Lung (tissue), 11 donors: ENCODE measurements at regions not wholly inside any gene's neighbourhood (a gene's known extent, or its start where the extent isn't known, plus 50 kb on each side); places are given as distances from the start of the nearest gene placed in this dataset.
A peak's percentile ranks its signal among the peaks of the same experiment; 100 is the strongest.

Experiments
- ATAC-seq: fragments of 200-7000 bp; cut with Tn5 transposase; one replicate; pipeline ENCODE4 v1.9.1; 2020; ENCODE audit warnings: moderate number of reproducible peaks; ENCODE audit not compliant: insufficient read depth, low FRiP score
- DNase-seq, 3 donors: peaks; one replicate each; pipeline ENCODE4 v3.0.0-alpha.2; 2013 to 2017
- H3K27ac ChIP-seq, 2 donors: one replicate each; pipeline ENCODE4 v1.5.1; 2013; ENCODE audit warnings: mild to moderate bottlenecking in 2 of 2, moderate library complexity in 2 of 2, control low read depth in 1 of 2, inconsistent platforms in 1 of 2, low read depth in 1 of 2, low read length in 1 of 2
- H3K27me3 ChIP-seq, 3 donors: one replicate each; pipeline ENCODE4 v1.5.1; 2013; ENCODE audit warnings: low read length in 2 of 3; ENCODE audit not compliant: control insufficient read depth in 3 of 3, insufficient read depth in 3 of 3
- H3K36me3 ChIP-seq, 4 donors: one replicate each; pipeline ENCODE4 v1.5.1; 2013; ENCODE audit warnings: low read length in 4 of 4, mild to moderate bottlenecking in 1 of 4, moderate library complexity in 1 of 4; ENCODE audit not compliant: control insufficient read depth in 4 of 4, insufficient read depth in 4 of 4
- H3K4me1 ChIP-seq, 5 donors: one replicate each; pipeline ENCODE4 v1.5.1; 2013; ENCODE audit warnings: low read length in 5 of 5, mild to moderate bottlenecking in 2 of 5, moderate library complexity in 1 of 5; ENCODE audit not compliant: control insufficient read depth in 5 of 5, insufficient read depth in 5 of 5
- H3K4me3 ChIP-seq: one replicate; pipeline ENCODE4 v1.5.1; 2013; ENCODE audit warnings: mild to moderate bottlenecking, control low read depth, moderate library complexity
- H3K9ac ChIP-seq, 2 donors: one replicate each; pipeline ENCODE4 v1.5.1; 2013; ENCODE audit warnings: low read length in 2 of 2, control low read depth in 1 of 2; ENCODE audit not compliant: insufficient read depth in 1 of 2
- H3K9me3 ChIP-seq, 4 donors: one replicate each; pipeline ENCODE4 v1.5.1; 2013; ENCODE audit warnings: low read length in 3 of 4, mild to moderate bottlenecking in 1 of 4, moderate library complexity in 1 of 4; ENCODE audit not compliant: control insufficient read depth in 4 of 4, insufficient read depth in 3 of 4
- CTCF ChIP-seq: IDR thresholded peaks from 2 replicates; pipeline ENCODE4 v1.5.1; 2012; ENCODE audit warnings: mild to moderate bottlenecking; ENCODE audit errors: control extremely low read depth, extremely low read depth
- WGBS, 2 donors: extraction: QIAGEN DNeasy Blood & Tissue Kit; methylation state at CpG; one replicate each; pipeline ENCODE4 v1.1.7; 2013; 5-methylcytosine and 5-hydroxymethylcytosine counted together
- donor health status: control.
- donor health status: control.
- donor health status: Bipolar disorder and iron deficiency.
- donor health status: healthy.
- donor health status: DM: yes; HTN: yes; CAD: no.

GRCh38 chr7:55277916-55278315, 87.2 kb upstream of the LANCL2 start:
- WGBS, 2 donors = 77 to 81% methylated on average over 6 of the region's 6 CpGs
- Histone ChIP-seq H3K36me3 (no peaks in the 10 kb centered on the region), H3K4me1 (no peaks in the 10 kb centered on the region), H3K4me3 (no peak overlapping the region), H3K27me3 (no peaks in the 10 kb centered on the region), H3K27ac (no peak overlapping the region), H3K9me3 (peaks cover 0 to 1% (median 0%) of the 10 kb centered on the region in 4 donors), H3K9ac (no peak overlapping the region)
- ATAC-seq (no peak), DNase-seq (no peak)
- TF ChIP-seq CTCF = no peak

GRCh38 chr7:55278321-55278720, 86.8 kb upstream of the LANCL2 start:
- WGBS, 2 donors = 84 to 85% methylated on average over 9 of the region's 9 CpGs
- no peak for ATAC-seq
- no peak for DNase-seq

GRCh38 chr7:55279080-55279845, 85.9 kb upstream of the LANCL2 start:
- WGBS, 2 donors = 81 to 85% methylated on average over 14 of the region's 14 CpGs
- H3K9ac ChIP-seq = no peak overlapping the region
- ATAC-seq (no peak), DNase-seq (no peak)
- no peaks in the 10 kb centered on the region for H3K4me1 ChIP-seq
- H3K9me3 ChIP-seq = peaks cover 0 to 1% (median 0%) of the 10 kb centered on the region in 4 donors
- H3K36me3 ChIP-seq = no peaks in the 10 kb centered on the region
- TF ChIP-seq CTCF = no peak
- no peak overlapping the region for H3K27ac ChIP-seq
- H3K4me3 ChIP-seq = no peak overlapping the region
- no peaks in the 10 kb centered on the region for H3K27me3 ChIP-seq

More at GRCh38 chr7:55278321-55278720, 86.8 kb upstream of the LANCL2 start:
- Histone ChIP-seq H3K27ac (no peak overlapping the region), H3K27me3 (no peaks in the 10 kb centered on the region), H3K9me3 (peaks cover 0 to 1% (median 0%) of the 10 kb centered on the region in 4 donors), H3K4me3 (no peak overlapping the region), H3K36me3 (no peaks in the 10 kb centered on the region), H3K9ac (no peak overlapping the region), H3K4me1 (no peaks in the 10 kb centered on the region)
- no peak for TF ChIP-seq CTCF

GRCh38 chr7:55280031-55280454, 85.1 kb upstream of the LANCL2 start:
- 1 to 4% methylated on average over 3 of the region's 3 CpGs for WGBS, 2 donors
- Histone ChIP-seq H3K27ac (no peak overlapping the region), H3K4me3 (no peak overlapping the region), H3K36me3 (no peaks in the 10 kb centered on the region), H3K9me3 (peaks cover 0 to 1% (median 0%) of the 10 kb centered on the region in 4 donors), H3K4me1 (no peaks in the 10 kb centered on the region), H3K9ac (no peak overlapping the region), H3K27me3 (no peaks in the 10 kb centered on the region)
- DNase-seq (peak; percentile 77 to 87 (median 84)), ATAC-seq (peak; percentile 76)
- peak; percentile 70 for TF ChIP-seq CTCF
